ENCODE measurements at regions not wholly inside any gene's neighbourhood (a gene's known extent, or its start where the extent isn't known, plus 50 kb on each side); places are given as distances from the start of the nearest gene placed in this dataset.
"Not testable (repeated sequence)": the region's sequence is repeated elsewhere in the genome, so short reads cannot be mapped to it uniquely, and the experiment has no call there.

DNA sequence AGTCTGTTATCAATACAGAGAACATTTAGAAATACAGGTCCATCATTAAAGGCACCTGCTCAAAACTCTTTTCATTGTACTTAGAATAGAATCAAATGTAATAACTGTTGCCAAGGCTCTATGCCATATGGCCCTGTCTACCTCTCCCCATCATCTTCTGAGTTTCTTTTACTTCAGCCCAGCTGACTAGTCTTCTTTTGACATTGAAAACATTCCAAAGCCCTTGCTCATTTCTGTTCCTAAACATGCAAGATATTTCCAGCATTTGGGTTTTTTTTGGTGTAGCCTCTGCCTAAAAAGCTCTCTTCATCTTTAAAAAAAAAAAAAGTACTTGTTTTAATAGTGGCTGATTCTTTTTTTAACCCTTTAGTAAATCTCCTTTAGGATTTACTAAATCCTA, 165.5 kb upstream of the SMIM30 start:
- Mint-ChIP-seq H3K4me3 (no peak overlapping the region), H3K36me3 (ENCODE audit: low read depth) (no peaks in the 10 kb centered on the region), H3K4me1 (no peaks in the 10 kb centered on the region), H3K9me3 (no peaks in the 10 kb centered on the region), H3K27ac (no peak overlapping the region), H3K27me3 (ENCODE audit: low read depth, poor library complexity) (peaks cover 4% of the 10 kb centered on the region)
- TF ChIP-seq, protein P1, sequence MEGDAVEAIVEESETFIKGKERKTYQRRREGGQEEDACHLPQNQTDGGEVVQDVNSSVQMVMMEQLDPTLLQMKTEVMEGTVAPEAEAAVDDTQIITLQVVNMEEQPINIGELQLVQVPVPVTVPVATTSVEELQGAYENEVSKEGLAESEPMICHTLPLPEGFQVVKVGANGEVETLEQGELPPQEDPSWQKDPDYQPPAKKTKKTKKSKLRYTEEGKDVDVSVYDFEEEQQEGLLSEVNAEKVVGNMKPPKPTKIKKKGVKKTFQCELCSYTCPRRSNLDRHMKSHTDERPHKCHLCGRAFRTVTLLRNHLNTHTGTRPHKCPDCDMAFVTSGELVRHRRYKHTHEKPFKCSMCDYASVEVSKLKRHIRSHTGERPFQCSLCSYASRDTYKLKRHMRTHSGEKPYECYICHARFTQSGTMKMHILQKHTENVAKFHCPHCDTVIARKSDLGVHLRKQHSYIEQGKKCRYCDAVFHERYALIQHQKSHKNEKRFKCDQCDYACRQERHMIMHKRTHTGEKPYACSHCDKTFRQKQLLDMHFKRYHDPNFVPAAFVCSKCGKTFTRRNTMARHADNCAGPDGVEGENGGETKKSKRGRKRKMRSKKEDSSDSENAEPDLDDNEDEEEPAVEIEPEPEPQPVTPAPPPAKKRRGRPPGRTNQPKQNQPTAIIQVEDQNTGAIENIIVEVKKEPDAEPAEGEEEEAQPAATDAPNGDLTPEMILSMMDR (IDR thresholded peaks at IDR 0.05): no peak
- DNase-seq: no peak

DNA sequence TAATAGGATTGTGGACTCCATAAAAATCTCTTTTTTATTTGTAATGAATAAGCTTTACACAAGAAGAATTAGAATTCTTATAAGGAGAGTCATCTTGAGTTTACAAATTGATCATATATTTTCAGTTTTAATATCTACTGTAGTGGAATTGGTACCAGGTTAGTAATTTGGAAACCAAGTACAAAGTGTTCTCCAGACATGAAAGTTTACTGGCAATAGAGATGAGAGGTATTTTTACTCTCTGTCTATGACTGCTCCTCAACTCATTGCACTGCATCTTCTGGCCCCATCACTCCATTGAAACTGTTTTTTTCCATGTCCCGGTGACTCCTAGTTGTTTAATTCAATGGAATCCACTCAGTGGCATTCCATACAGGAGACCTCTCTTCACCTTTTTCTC, 164.5 kb upstream of the SMIM30 start:
- no peaks in the 10 kb centered on the region for H3K27me3 Mint-ChIP-seq (ENCODE audit: low read depth, poor library complexity)
- no peaks in the 10 kb centered on the region for H3K9me3 Mint-ChIP-seq
- no peaks in the 10 kb centered on the region for H3K36me3 Mint-ChIP-seq (ENCODE audit: low read depth)
- H3K4me3 Mint-ChIP-seq: no peak overlapping the region
- no peak overlapping the region for H3K27ac Mint-ChIP-seq
- TF ChIP-seq, protein P1 (IDR thresholded peaks at IDR 0.05): no peak
- DNase-seq: no peak
- no peaks in the 10 kb centered on the region for H3K4me1 Mint-ChIP-seq

DNA sequence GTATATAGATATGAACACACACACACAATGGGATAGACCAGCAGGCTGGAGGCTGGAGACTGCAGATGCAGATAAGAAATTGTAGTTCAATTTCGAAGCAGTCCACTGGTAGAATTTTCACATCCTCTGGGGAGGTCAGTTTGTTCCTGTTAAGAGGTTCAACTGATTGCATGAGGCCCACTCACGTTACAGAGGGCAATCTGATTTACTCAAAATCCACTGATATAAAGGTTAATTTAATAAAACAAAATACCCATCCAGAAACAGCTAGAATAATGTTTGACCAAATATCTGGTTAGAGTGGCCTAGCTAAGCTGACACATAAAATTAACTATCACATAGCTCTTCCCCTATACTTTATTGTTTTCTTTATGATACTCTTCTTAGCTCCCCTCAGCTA, 162.9 kb upstream of the SMIM30 start:
- Mint-ChIP-seq H3K27me3 (ENCODE audit: low read depth, poor library complexity) (no peaks in the 10 kb centered on the region), H3K4me3 (no peak overlapping the region), H3K36me3 (ENCODE audit: low read depth) (no peaks in the 10 kb centered on the region), H3K27ac (no peak overlapping the region), H3K9me3 (peaks cover 7% of the 10 kb centered on the region), H3K4me1 (no peaks in the 10 kb centered on the region)
- TF ChIP-seq, protein P1 (IDR thresholded peaks at IDR 0.05): no peak
- DNase-seq: no peak

DNA sequence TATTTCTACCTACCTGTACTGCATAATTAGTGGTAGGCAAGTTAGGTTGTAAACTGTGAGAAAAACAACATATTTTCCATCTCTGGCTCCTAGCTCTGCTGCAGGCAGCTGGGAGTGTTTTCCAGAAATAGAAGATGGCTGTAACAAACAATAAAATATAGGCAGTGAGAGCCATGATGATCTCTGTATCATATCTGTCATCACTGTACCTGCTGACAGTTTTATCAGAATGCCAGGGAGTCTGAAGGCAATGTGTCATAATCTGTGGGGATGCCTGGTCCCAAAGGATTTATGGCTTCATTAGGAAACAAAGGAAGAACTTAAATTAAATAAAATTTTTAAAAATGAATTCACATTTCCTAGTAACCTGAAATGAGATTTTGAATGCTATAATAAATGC, 160.9 kb upstream of the SMIM30 start:
- H3K9me3 Mint-ChIP-seq: peaks cover 25% of the 10 kb centered on the region
- no peak for DNase-seq
- H3K27ac Mint-ChIP-seq: no peak overlapping the region
- H3K4me3 Mint-ChIP-seq: no peak overlapping the region
- no peaks in the 10 kb centered on the region for H3K27me3 Mint-ChIP-seq (ENCODE audit: low read depth, poor library complexity)
- TF ChIP-seq, protein P1 (IDR thresholded peaks at IDR 0.05): no peak
- H3K36me3 Mint-ChIP-seq (ENCODE audit: low read depth): no peaks in the 10 kb centered on the region
- H3K4me1 Mint-ChIP-seq: no peaks in the 10 kb centered on the region

DNA sequence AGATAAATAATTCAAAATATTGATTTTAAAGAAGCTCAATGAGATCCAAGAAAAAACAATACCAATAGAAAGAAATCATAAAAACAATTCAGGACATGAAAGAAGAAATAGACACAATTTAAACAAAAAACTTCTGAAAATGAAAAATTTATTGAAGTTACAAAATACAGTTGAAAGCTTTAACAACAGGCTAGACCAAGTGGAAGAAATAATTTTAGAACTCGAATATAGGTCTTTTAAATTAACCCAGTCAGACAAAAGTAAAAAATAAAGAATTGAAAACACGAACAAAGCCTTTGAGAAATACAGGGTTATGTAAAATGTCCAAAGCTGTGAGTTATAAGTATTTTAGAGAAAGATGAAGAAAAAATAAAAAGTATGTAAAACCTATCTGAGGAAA, 152.4 kb upstream of the SMIM30 start:
- Mint-ChIP-seq H3K4me3 (no peak overlapping the region), H3K4me1 (no peaks in the 10 kb centered on the region), H3K27me3 (ENCODE audit: low read depth, poor library complexity) (peaks cover 5% of the 10 kb centered on the region), H3K9me3 (peaks cover 46% of the 10 kb centered on the region), H3K36me3 (ENCODE audit: low read depth) (no peaks in the 10 kb centered on the region), H3K27ac (no peak overlapping the region)
- DNase-seq: no peak
- TF ChIP-seq, protein P1 (IDR thresholded peaks at IDR 0.05): no peak

DNA sequence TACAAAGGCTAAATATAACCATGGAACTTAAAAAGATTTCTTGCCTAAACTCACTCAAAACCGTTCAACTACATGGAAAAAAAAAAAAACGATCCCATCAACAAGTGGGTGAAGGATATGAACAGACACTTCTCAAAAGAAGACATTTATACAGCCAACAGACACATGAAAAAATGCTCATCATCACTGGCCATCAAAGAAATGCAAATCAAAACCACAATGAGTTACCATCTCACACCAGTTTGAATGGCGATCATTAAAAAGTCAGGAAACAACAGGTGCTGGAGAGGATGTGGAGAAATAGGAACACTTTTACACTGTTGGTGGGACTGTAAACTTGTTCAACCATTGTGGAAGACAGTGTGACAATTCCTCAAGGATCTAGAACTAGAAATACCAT, 151.2 kb upstream of the SMIM30 start:
- H3K27me3 Mint-ChIP-seq (ENCODE audit: low read depth, poor library complexity); H3K36me3 Mint-ChIP-seq (ENCODE audit: low read depth); H3K27ac Mint-ChIP-seq; H3K4me3 Mint-ChIP-seq; DNase-seq; H3K4me1 Mint-ChIP-seq: not testable (repeated sequence)
- H3K9me3 Mint-ChIP-seq: peaks cover 34% of the 10 kb centered on the region

Data from nephron progenitor cell (in vitro differentiated cells).